WTC11 (cell line): ENCODE measurements at regions not wholly inside any gene's neighbourhood (a gene's known extent, or its start where the extent isn't known, plus 50 kb on each side); places are given as distances from the start of the nearest gene placed in this dataset.

Source experiments
- ATAC-seq: fragments of 200-7000 bp; cut with Tn5 transposase; 2 replicates; pipeline ENCODE4 v1.10.0; 2021; ENCODE audit warnings: mild to moderate bottlenecking, moderate library complexity
- CTCF ChIA-PET: fragments of 300-600 bp; sonication (Branson Sonifier 250); formaldehyde crosslinking; loops from one replicate; lab custom pipeline; 2021; ENCODE audit warnings: antibody characterized with exemption; lab: Charles Lee
- POLR2A ChIA-PET: fragments of 350-600 bp; sonication (Branson Sonifier 250); formaldehyde crosslinking; loops from one replicate; lab custom pipeline; 2021; ENCODE audit warnings: antibody characterized with exemption; lab: Charles Lee
- DNase-seq: peaks from one replicate; pipeline ENCODE4 v3.0.0; 2021; ENCODE audit warnings: low spot score
- H3K27ac Mint-ChIP-seq: 2 replicates; pipeline ENCODE4 v1.8.0; 2021; ENCODE audit warnings: mixed read lengths
- H3K27me3 Mint-ChIP-seq: 2 replicates; pipeline ENCODE4 v1.8.0; 2021; ENCODE audit warnings: low read depth, mild to moderate bottlenecking, moderate library complexity, mixed read lengths
- H3K36me3 Mint-ChIP-seq: 2 replicates; pipeline ENCODE4 v1.8.0; 2021; ENCODE audit warnings: mixed read lengths
- H3K4me1 Mint-ChIP-seq: 2 replicates; pipeline ENCODE4 v1.8.0; 2022; ENCODE audit warnings: mixed read lengths
- H3K4me3 Mint-ChIP-seq: 2 replicates; pipeline ENCODE4 v1.8.0; 2021; ENCODE audit warnings: mild to moderate bottlenecking, moderate library complexity, mixed read lengths
- H3K9me3 Mint-ChIP-seq: 2 replicates; pipeline ENCODE4 v1.8.0; 2021; ENCODE audit warnings: mixed read lengths
- CBFB ChIP-seq: sonication (generic); formaldehyde crosslinking; IDR thresholded peaks from 2 replicates; pipeline ENCODE4 v1.8.1; 2022; ENCODE audit warnings: mild to moderate bottlenecking, low read depth, missing genetic modification reagents
- CREB1 ChIP-seq: sonication (generic); formaldehyde crosslinking; IDR thresholded peaks from 2 replicates; pipeline ENCODE4 v1.8.0; 2023; ENCODE audit warnings: mild to moderate bottlenecking, missing genetic modification reagents
- ELF4 ChIP-seq: sonication (generic); formaldehyde crosslinking; IDR thresholded peaks from 2 replicates; pipeline ENCODE4 v1.8.1; 2022; ENCODE audit warnings: low read depth, mild to moderate bottlenecking, moderate library complexity, missing genetic modification reagents
- FOXP1 ChIP-seq: sonication (generic); formaldehyde crosslinking; IDR thresholded peaks from 2 replicates; pipeline ENCODE4 v1.8.0; 2022; ENCODE audit warnings: missing genetic modification reagents, mild to moderate bottlenecking, moderate library complexity, borderline replicate concordance
- GTF2I ChIP-seq: fragments of 250-450 bp; sonication (Bioruptor Pico); conservative IDR thresholded peaks from 2 replicates; pipeline ENCODE4 v1.4.0; 2021; ENCODE audit warnings: mild to moderate bottlenecking
- IRF2 ChIP-seq: sonication (generic); formaldehyde crosslinking; IDR thresholded peaks from 2 replicates; pipeline ENCODE4 v1.8.0; 2022; ENCODE audit warnings: low read depth, missing genetic modification reagents, borderline replicate concordance
- NFATC4 ChIP-seq: fragments of 250-450 bp; sonication (Bioruptor Pico); IDR thresholded peaks from 2 replicates; pipeline ENCODE4 v1.9.0; 2021; ENCODE audit warnings: mild to moderate bottlenecking
- NFE2L1 ChIP-seq: sonication (generic); formaldehyde crosslinking; IDR thresholded peaks from 2 replicates; pipeline ENCODE4 v1.8.1; 2023; ENCODE audit warnings: missing genetic modification reagents
- NR3C1 ChIP-seq: sonication (generic); formaldehyde crosslinking; conservative IDR thresholded peaks from 2 replicates; pipeline ENCODE4 v1.8.1; 2023; ENCODE audit warnings: low read depth, mild to moderate bottlenecking, missing genetic modification reagents
- RORB ChIP-seq: fragments of 250-450 bp; sonication (Bioruptor Pico); IDR thresholded peaks from 2 replicates; pipeline ENCODE4 v1.9.0; 2021; ENCODE audit warnings: mild to moderate bottlenecking
- SP1 ChIP-seq: sonication (generic); formaldehyde crosslinking; conservative IDR thresholded peaks from 2 replicates; pipeline ENCODE4 v1.8.1; 2022; ENCODE audit warnings: missing genetic modification reagents
- TEAD1 ChIP-seq: sonication (generic); formaldehyde crosslinking; IDR thresholded peaks from 2 replicates; pipeline ENCODE4 v1.8.0; 2022; ENCODE audit warnings: mild to moderate bottlenecking, missing genetic modification reagents
- TP53 ChIP-seq: sonication (generic); formaldehyde crosslinking; IDR thresholded peaks from 2 replicates; pipeline ENCODE4 v1.8.1; 2023; ENCODE audit warnings: mild to moderate bottlenecking, missing genetic modification reagents
- ZNF232 ChIP-seq: sonication (generic); formaldehyde crosslinking; IDR thresholded peaks from 2 replicates; pipeline ENCODE4 v1.8.0; 2022; ENCODE audit warnings: mild to moderate bottlenecking, missing genetic modification reagents
- ZNF263 ChIP-seq: sonication (generic); formaldehyde crosslinking; IDR thresholded peaks from 2 replicates; pipeline ENCODE4 v1.8.1; 2022; ENCODE audit warnings: low read depth, mild to moderate bottlenecking, moderate library complexity, missing genetic modification reagents
- TF ChIP-seq, protein P1 (sequence below): fragments of 250-450 bp; sonication (Bioruptor Pico); IDR thresholded peaks from 2 replicates; pipeline ENCODE4 v1.9.0; 2021; ENCODE audit warnings: mild to moderate bottlenecking
- TF ChIP-seq, protein P2 (sequence below): fragments of 250-450 bp; sonication (Bioruptor Pico); IDR thresholded peaks from 2 replicates; pipeline ENCODE4 v1.9.0; 2021; ENCODE audit warnings: mild to moderate bottlenecking
- TF ChIP-seq, protein P3 (sequence below): fragments of 200-600 bp; IDR thresholded peaks from 2 replicates; pipeline ENCODE4 v1.8.0; 2022; ENCODE audit warnings: antibody characterized with exemption
- TF ChIP-seq, protein P4 (sequence below): fragments of 250-450 bp; sonication (Bioruptor Pico); IDR thresholded peaks from 2 replicates; pipeline ENCODE4 v1.8.0; 2021; ENCODE audit warnings: mild to moderate bottlenecking
- TF ChIP-seq, protein P5 (sequence below): sonication (generic); formaldehyde crosslinking; IDR thresholded peaks from 2 replicates; pipeline ENCODE4 v1.8.1; 2023; ENCODE audit warnings: mild to moderate bottlenecking, missing genetic modification reagents, borderline replicate concordance
- TF ChIP-seq, protein P6 (sequence below): sonication (generic); formaldehyde crosslinking; IDR thresholded peaks from 2 replicates; pipeline ENCODE4 v1.8.1; 2022; ENCODE audit warnings: low read depth, mild to moderate bottlenecking, moderate library complexity, missing genetic modification reagents, borderline replicate concordance
- TF ChIP-seq, protein P7 (sequence below): sonication (generic); formaldehyde crosslinking; IDR thresholded peaks from 2 replicates; pipeline ENCODE4 v1.8.1; 2023; ENCODE audit warnings: mild to moderate bottlenecking, missing genetic modification reagents, moderate library complexity
- TF ChIP-seq, protein P8 (sequence below): fragments of 250-450 bp; sonication (Bioruptor Pico); IDR thresholded peaks from 2 replicates; pipeline ENCODE4 v2.1.2; 2022; ENCODE audit warnings: mild to moderate bottlenecking, moderate library complexity

DNA sequence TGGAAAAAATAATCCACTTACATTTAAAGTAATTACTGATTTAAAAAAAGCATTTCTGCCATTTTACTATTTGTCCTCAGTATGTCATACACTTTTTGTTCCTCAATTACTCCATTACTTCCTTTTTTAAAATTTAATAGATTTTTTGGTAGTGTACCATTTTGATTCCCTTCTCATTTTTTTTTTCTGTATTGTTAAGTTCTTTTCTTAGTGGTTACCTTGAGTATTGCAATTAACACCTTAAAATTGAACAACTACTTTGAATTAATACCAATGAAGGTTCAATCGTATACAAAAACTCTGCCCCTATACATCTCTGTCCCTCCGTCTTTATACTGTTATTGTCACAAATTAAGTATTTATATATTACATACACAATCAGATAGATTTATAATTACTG lies 240.6 kb upstream of the LMCD1 start:
- Mint-ChIP-seq H3K4me1 (peaks cover 15% of the 10 kb centered on the region), H3K27ac (no peak overlapping the region), H3K27me3 (no peaks in the 10 kb centered on the region), H3K4me3 (no peak overlapping the region), H3K9me3 (peaks cover 43% of the 10 kb centered on the region), H3K36me3 (peaks cover 23% of the 10 kb centered on the region)
- CTCF ChIA-PET, result no interaction called here
- DNase-seq, result no peak
- no peak for ATAC-seq
- POLR2A ChIA-PET, result no interaction called here
- no peak for TF ChIP-seq NFE2L1 (CRISPR knock-in tag)
- TF ChIP-seq ZNF263 (CRISPR knock-in tag), result no peak
- no peak for TF ChIP-seq IRF2 (CRISPR knock-in tag)
- no peak for TF ChIP-seq NFATC4 (CRISPR knock-in tag)
- TF ChIP-seq, protein P1, sequence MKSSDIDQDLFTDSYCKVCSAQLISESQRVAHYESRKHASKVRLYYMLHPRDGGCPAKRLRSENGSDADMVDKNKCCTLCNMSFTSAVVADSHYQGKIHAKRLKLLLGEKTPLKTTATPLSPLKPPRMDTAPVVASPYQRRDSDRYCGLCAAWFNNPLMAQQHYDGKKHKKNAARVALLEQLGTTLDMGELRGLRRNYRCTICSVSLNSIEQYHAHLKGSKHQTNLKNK, result no peak
- no peak for TF ChIP-seq GTF2I (CRISPR knock-in tag)
- no peak for TF ChIP-seq CBFB (CRISPR knock-in tag)
- TF ChIP-seq TP53 (CRISPR knock-in tag), result no peak
- no peak for TF ChIP-seq RORB (CRISPR knock-in tag)
- TF ChIP-seq, protein P2, sequence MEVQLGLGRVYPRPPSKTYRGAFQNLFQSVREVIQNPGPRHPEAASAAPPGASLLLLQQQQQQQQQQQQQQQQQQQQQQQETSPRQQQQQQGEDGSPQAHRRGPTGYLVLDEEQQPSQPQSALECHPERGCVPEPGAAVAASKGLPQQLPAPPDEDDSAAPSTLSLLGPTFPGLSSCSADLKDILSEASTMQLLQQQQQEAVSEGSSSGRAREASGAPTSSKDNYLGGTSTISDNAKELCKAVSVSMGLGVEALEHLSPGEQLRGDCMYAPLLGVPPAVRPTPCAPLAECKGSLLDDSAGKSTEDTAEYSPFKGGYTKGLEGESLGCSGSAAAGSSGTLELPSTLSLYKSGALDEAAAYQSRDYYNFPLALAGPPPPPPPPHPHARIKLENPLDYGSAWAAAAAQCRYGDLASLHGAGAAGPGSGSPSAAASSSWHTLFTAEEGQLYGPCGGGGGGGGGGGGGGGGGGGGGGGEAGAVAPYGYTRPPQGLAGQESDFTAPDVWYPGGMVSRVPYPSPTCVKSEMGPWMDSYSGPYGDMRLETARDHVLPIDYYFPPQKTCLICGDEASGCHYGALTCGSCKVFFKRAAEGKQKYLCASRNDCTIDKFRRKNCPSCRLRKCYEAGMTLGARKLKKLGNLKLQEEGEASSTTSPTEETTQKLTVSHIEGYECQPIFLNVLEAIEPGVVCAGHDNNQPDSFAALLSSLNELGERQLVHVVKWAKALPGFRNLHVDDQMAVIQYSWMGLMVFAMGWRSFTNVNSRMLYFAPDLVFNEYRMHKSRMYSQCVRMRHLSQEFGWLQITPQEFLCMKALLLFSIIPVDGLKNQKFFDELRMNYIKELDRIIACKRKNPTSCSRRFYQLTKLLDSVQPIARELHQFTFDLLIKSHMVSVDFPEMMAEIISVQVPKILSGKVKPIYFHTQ (CRISPR knock-in tag), result no peak
- no peak for TF ChIP-seq TEAD1 (CRISPR knock-in tag)

DNA sequence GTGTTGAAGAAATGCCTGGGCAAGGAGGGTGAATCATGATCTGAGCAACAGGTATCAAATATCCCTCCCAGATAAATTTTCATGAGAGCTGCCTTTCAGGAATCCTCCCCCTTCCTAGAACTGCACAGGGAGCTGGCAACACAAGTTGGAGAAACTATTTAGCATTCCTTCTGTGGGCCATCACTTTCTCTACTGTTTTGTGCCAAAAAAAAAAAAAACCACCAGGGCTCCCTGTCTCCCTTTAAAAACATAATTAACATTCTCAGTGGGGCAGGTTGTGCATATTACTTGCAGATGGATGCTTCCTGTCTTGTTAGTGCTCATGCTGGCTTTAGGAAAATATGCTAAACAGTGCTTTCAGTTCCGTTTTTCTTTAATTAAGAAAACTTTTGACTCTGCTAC lies 234.9 kb upstream of the LMCD1 start:
- H3K27ac Mint-ChIP-seq, result peak overlapping the region; percentile 63
- peaks cover 31% of the 10 kb centered on the region for H3K9me3 Mint-ChIP-seq
- H3K4me1 Mint-ChIP-seq, result peaks cover 45% of the 10 kb centered on the region
- peaks cover 9% of the 10 kb centered on the region for H3K36me3 Mint-ChIP-seq
- ChIA-PET POLR2A (no interaction called here), CTCF (interaction anchor here (0.6 to 1.8 kb wide), 2 partner anchors 27 to 490 kb away, joined by 3 to 10 read pairs; no protein-coding TSS in a partner anchor)
- peak; percentile 72 for ATAC-seq
- H3K27me3 Mint-ChIP-seq, result no peaks in the 10 kb centered on the region
- H3K4me3 Mint-ChIP-seq, result no peak overlapping the region
- DNase-seq, result no peak
- TF ChIP-seq ZNF232, result no peak
- no peak for TF ChIP-seq FOXP1 (CRISPR knock-in tag)
- TF ChIP-seq, protein P3, sequence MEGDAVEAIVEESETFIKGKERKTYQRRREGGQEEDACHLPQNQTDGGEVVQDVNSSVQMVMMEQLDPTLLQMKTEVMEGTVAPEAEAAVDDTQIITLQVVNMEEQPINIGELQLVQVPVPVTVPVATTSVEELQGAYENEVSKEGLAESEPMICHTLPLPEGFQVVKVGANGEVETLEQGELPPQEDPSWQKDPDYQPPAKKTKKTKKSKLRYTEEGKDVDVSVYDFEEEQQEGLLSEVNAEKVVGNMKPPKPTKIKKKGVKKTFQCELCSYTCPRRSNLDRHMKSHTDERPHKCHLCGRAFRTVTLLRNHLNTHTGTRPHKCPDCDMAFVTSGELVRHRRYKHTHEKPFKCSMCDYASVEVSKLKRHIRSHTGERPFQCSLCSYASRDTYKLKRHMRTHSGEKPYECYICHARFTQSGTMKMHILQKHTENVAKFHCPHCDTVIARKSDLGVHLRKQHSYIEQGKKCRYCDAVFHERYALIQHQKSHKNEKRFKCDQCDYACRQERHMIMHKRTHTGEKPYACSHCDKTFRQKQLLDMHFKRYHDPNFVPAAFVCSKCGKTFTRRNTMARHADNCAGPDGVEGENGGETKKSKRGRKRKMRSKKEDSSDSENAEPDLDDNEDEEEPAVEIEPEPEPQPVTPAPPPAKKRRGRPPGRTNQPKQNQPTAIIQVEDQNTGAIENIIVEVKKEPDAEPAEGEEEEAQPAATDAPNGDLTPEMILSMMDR, result no peak
- TF ChIP-seq, protein P4, sequence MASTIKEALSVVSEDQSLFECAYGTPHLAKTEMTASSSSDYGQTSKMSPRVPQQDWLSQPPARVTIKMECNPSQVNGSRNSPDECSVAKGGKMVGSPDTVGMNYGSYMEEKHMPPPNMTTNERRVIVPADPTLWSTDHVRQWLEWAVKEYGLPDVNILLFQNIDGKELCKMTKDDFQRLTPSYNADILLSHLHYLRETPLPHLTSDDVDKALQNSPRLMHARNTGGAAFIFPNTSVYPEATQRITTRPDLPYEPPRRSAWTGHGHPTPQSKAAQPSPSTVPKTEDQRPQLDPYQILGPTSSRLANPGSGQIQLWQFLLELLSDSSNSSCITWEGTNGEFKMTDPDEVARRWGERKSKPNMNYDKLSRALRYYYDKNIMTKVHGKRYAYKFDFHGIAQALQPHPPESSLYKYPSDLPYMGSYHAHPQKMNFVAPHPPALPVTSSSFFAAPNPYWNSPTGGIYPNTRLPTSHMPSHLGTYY (CRISPR knock-in tag), result no peak
- TF ChIP-seq ELF4 (CRISPR knock-in tag), result no peak
- TF ChIP-seq NR3C1 (CRISPR knock-in tag), result no peak
- TF ChIP-seq, protein P5, sequence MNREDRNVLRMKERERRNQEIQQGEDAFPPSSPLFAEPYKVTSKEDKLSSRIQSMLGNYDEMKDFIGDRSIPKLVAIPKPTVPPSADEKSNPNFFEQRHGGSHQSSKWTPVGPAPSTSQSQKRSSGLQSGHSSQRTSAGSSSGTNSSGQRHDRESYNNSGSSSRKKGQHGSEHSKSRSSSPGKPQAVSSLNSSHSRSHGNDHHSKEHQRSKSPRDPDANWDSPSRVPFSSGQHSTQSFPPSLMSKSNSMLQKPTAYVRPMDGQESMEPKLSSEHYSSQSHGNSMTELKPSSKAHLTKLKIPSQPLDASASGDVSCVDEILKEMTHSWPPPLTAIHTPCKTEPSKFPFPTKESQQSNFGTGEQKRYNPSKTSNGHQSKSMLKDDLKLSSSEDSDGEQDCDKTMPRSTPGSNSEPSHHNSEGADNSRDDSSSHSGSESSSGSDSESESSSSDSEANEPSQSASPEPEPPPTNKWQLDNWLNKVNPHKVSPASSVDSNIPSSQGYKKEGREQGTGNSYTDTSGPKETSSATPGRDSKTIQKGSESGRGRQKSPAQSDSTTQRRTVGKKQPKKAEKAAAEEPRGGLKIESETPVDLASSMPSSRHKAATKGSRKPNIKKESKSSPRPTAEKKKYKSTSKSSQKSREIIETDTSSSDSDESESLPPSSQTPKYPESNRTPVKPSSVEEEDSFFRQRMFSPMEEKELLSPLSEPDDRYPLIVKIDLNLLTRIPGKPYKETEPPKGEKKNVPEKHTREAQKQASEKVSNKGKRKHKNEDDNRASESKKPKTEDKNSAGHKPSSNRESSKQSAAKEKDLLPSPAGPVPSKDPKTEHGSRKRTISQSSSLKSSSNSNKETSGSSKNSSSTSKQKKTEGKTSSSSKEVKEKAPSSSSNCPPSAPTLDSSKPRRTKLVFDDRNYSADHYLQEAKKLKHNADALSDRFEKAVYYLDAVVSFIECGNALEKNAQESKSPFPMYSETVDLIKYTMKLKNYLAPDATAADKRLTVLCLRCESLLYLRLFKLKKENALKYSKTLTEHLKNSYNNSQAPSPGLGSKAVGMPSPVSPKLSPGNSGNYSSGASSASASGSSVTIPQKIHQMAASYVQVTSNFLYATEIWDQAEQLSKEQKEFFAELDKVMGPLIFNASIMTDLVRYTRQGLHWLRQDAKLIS (CRISPR knock-in tag), result no peak
- TF ChIP-seq, protein P6, sequence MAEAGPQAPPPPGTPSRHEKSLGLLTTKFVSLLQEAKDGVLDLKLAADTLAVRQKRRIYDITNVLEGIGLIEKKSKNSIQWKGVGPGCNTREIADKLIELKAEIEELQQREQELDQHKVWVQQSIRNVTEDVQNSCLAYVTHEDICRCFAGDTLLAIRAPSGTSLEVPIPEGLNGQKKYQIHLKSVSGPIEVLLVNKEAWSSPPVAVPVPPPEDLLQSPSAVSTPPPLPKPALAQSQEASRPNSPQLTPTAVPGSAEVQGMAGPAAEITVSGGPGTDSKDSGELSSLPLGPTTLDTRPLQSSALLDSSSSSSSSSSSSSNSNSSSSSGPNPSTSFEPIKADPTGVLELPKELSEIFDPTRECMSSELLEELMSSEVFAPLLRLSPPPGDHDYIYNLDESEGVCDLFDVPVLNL (CRISPR knock-in tag), result no peak
- no peak for TF ChIP-seq CREB1 (CRISPR knock-in tag)
- no peak for TF ChIP-seq SP1 (CRISPR knock-in tag)
- TF ChIP-seq, protein P7, sequence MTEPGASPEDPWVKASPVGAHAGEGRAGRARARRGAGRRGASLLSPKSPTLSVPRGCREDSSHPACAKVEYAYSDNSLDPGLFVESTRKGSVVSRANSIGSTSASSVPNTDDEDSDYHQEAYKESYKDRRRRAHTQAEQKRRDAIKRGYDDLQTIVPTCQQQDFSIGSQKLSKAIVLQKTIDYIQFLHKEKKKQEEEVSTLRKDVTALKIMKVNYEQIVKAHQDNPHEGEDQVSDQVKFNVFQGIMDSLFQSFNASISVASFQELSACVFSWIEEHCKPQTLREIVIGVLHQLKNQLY (CRISPR knock-in tag), result no peak
- TF ChIP-seq, protein P8, sequence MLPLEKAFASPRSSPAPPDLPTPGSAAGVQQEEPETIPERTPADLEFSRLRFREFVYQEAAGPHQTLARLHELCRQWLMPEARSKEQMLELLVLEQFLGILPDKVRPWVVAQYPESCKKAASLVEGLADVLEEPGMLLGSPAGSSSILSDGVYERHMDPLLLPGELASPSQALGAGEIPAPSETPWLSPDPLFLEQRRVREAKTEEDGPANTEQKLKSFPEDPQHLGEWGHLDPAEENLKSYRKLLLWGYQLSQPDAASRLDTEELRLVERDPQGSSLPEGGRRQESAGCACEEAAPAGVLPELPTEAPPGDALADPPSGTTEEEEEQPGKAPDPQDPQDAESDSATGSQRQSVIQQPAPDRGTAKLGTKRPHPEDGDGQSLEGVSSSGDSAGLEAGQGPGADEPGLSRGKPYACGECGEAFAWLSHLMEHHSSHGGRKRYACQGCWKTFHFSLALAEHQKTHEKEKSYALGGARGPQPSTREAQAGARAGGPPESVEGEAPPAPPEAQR (CRISPR knock-in tag), result no peak
